ENCODE measurements at regions not wholly inside any gene's neighbourhood (a gene's known extent, or its start where the extent isn't known, plus 50 kb on each side); places are given as distances from the start of the nearest gene placed in this dataset.
"Not testable (repeated sequence)": the region's sequence is repeated elsewhere in the genome, so short reads cannot be mapped to it uniquely, and the experiment has no call there.

DNA sequence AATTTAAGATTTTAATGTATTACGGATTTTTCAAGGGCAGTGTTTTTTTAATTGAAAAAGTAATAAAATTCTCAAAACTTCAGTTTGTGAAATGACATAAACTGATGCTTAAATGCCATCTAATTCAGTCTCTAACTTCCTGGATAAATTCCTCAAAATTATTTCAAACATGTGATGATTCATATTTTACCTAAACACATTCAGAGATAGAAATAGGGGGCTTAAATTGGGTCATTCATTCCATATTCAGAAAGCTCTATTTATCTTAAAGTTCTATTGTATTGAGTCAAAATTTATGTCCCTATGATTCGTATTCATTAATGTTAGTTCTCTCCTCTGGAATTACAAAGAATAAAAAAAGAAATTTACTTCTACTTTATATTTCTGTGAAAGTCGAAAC lies 713.6 kb upstream of the CHRM3 start:
- DNase-seq (ENCODE audit: low read depth in 4 of 4, low spot score in 3 of 4), result no peak

DNA sequence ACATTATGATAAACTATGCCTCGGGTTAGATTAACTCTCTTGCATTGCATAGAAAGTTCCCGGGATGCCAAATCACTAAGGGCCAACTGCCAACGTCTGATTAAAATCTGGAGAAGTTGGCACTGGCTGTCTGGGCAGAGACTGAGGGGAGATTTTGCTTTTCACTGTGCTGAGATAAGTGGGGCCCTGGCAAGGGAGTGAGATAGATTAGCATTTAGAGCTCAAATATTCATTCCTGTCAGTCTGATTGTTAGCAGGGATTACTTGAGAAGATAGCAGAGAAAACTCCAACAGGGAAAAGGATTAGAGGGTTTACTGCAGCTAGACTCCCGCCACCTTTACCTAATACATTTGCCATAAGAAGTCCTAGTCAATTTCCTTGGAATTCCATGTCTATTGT lies 714.1 kb upstream of the CHRM3 start:
- no peak for DNase-seq (ENCODE audit: low read depth in 4 of 4, low spot score in 3 of 4)

DNA sequence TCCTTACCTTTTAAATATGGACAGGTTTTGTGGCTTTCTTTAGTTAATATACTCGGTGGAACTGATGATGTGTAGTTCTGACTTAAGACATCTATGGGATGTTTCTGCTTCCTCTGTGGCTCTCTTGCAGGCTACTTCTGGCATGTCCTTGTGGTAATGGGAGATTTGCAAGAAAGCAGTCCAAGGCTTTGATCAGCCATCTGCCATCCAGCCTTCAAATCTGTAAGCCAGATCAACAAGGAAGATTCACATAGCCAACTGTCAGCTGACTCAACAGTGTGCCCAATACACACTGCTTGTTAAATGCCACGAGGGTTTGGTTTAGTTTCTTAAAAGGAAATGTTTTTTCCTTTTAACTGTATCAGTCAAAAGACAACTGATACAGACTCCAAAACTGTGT lies 722.2 kb upstream of the CHRM3 start:
- no peak for DNase-seq (ENCODE audit: low read depth in 4 of 4, low spot score in 3 of 4)

DNA sequence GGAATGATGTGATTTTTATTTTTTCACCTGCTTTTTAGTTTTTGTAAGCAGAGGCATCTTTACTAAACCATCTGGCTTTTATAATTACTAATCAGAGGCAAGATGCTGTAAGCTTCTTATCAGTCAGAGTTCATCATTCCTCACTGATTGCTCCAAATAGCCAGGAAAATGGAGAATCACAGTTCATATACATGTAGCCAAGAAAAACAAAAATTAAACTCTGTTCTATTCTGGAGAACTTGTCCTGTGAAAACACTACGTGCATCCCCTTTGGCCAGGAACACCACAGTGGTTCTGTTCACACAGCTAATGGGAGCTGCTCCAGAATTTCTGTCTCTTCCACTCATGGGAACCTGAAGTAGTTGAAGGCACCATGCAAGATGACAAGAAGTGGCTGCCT lies 725.5 kb upstream of the CHRM3 start:
- no peak for DNase-seq (ENCODE audit: low read depth in 4 of 4, low spot score in 3 of 4)

DNA sequence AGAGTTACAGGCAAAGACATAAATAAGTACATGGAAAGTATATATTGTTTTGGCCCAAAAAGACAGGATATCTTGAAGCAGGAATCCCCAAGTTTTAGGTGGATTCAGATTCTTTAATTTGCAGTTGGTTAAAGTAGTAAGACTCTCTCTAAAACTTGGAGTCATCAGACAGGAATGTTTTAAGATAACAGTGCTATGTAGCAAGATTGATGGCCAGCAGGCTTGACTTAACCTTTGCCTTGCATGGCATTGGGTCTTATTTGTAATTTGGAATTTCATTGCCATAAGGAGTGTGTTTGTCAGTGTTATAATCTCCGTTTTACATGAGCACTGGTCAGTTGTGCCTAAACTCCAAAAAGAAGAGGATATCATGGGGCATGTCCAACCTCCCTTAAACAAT lies 727.6 kb upstream of the CHRM3 start:
- no peak for DNase-seq (ENCODE audit: low read depth in 4 of 4, low spot score in 3 of 4)

DNA sequence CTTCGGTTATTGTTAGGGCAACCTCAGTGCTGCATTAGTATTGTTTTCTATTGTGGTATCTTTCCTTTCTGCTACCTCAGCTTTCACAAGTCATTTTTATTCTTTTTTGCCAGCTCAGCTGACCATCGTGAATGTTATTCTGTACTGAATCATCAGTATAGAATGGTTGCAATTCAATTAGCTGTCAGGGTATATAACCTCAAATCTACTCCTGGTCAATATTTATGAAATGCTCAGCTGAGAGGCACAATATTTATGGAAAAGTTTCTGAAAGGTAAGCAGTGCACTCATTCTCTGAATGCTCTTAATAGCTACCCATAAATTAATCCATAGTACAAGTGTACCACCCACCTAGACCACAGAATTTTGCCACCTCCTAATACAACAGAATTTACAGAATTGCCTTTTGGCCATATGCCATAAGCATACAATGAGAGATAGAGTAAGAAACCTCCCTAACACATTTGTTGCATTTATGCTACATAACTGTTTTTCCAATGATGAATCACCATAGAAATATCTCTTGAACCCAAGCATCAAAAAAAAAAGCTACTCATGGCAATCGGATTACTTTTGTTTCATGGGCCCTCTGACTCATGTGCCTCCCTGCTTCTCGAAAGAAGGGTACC lies 732.6 kb upstream of the CHRM3 start:
- DNase-seq (ENCODE audit: low read depth in 4 of 4, low spot score in 3 of 4), result no peak

DNA sequence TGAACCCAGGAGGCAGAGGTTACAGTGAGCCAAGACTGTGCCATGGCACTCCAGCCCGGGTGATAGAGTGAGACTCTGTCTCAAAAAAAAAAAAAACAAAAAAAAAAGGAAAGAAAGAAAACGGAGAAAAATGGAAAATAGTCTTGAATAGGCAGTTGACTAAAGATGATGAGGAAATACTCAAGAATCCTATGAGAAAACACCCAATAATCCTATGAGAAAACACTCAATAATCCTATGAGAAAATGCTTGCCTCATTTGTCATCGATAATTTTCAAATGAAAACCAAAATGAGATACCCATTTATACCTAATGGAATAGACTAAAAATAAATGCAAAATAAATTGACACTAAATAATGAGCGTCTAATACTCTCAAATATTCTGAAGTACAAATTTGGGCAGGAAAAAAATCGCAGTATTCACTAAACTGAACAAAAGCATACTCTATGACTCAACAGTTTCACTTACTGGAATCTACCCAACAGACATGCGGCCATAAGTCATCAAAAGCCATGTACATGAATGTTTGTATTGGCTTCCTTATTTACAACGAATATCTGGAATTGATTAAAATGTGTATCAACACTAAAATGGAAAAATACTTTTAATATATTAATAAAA lies 733.9 kb upstream of the CHRM3 start:
- DNase-seq (ENCODE audit: low read depth in 4 of 4, low spot score in 3 of 4), result no peak

DNA sequence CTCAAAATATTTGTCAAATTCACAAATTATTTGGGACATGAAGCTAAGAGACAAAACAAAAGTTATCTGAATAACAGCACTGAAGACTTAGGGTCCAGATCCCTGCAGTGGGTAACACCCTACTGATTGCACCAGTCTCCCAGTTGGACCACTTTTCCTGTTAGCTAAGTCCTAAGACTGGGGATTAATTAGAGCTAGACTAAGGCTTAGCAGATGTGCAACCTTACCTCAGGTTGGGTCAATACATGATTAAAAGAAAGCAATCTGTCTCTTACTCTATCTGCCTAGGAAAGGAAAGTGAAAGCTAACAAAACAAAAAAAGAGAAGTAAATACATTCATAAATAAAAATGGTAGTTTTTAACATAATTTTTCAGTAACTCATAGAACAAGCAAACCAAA lies 737.2 kb upstream of the CHRM3 start:
- DNase-seq (ENCODE audit: low read depth in 4 of 4, low spot score in 3 of 4), result no peak

DNA sequence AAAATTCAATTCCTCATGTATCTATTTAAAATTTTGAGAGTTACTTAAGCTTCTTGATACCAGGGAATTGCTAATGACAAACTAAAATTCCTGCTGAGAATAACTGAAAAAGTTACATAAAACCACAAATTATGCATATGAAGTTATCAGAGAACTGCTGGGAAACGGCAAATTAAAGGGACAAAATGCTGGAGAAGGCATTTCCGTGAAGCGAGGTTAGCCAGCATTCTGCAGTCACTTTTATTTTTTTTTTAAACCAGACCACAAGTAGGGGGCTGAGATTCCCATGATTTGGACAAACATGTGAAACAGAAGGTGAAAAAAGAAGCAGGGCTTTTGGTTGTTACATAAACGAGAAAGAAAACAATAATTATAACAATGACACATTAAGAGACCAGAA lies 737.6 kb upstream of the CHRM3 start:
- no peak for DNase-seq (ENCODE audit: low read depth in 4 of 4, low spot score in 3 of 4)

DNA sequence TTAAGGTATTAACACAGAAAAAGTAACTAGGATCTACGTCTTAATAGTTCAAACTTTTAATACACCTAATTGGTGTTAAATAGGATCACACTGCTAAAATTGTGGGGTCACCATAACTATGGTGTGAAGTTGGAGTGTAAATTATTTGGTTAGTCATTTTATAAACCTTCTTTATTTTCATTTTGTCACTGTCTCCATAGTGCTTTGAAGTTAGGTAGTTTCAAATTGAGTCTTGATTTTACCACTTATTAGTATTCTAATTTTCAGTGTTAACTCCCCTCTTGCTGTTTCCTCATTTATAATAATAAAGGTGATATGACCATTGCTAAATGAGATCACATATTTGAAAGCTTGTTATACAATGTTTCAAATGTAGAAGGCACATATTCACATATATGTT lies 738.1 kb upstream of the CHRM3 start:
- DNase-seq (ENCODE audit: low read depth in 4 of 4, low spot score in 3 of 4), result no peak

DNA sequence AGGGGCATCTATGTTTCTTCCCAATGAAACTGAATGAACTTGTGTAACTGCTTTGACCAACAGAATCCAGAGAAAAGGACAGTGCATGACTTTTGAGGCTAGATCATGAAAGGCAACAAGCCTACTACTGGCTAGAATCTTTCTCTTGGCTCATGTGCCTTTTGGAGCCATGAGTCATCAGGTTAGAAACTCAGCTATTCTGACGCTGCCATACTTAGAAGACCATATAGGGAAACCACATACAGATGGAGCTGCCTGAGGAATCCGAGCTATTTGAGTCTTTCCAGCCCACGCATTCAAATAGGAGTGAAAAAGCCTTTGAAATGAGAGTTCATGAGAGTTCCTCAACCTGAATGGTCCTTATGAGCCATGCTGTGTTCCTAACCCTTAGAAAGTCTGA lies 738.5 kb upstream of the CHRM3 start:
- DNase-seq (ENCODE audit: low read depth in 4 of 4, low spot score in 3 of 4), result peak in 1 of 4 donors; percentile 3

DNA sequence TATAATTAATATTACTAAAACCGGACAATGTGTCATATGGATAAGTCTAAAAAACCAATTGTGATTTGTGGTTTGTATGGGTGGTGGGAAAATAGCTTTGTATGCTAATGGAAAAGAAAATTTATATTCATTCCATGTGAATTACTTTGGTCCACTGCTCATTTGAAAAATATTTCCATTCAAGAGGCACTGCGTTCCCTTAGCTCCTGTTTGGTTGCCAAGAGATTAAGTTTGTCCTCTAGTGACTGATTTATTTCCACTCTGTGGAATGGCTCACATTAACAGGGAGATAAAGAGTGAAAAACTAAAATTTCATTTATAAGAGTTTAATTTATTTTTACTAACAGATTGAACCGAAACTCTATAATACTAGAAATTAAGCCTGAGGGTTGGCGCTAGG lies 744.1 kb upstream of the CHRM3 start:
- no peak for DNase-seq (ENCODE audit: low read depth in 4 of 4, low spot score in 3 of 4)

DNA sequence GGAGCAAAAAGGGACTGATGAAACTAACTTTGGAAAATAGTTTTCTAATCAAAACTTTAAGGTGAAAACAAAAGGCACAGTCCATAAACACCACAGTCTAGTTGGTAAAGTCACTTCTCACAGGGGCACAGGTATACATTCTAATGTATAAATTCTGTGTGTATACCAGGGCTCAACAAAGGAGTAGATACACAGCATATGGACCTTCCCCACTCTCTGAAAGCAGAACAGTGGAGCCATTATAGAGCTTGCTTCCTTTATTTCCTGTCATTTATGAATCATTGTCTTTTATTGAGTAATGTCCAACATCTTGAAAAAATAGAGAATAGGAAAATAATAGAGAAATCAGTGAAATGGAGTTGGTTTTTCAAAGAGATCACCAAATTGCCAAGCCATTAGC lies 746.5 kb upstream of the CHRM3 start:
- no peak for DNase-seq (ENCODE audit: low read depth in 4 of 4, low spot score in 3 of 4)

DNA sequence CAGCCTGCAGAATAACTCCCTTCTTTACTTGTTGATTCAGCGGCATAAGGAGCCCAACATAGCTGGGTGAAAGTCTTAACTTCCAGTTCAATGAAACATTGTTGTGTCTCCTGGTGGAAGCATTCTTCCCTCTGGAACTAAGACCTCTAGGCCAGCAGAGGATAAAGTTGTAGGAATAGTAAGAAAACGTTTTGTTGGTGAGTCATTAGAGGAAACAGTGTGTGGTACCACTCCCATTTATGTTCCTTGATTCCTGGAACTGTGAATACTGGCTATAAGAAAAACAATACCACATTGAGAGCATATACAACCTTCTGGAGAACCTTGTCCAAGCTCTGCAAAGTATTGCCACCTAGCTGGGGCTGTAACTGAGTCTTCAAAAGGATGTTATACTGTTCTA lies 737.4 kb upstream of the ZP4 start:
- no peak for DNase-seq (ENCODE audit: low read depth in 4 of 4, low spot score in 3 of 4)

DNA sequence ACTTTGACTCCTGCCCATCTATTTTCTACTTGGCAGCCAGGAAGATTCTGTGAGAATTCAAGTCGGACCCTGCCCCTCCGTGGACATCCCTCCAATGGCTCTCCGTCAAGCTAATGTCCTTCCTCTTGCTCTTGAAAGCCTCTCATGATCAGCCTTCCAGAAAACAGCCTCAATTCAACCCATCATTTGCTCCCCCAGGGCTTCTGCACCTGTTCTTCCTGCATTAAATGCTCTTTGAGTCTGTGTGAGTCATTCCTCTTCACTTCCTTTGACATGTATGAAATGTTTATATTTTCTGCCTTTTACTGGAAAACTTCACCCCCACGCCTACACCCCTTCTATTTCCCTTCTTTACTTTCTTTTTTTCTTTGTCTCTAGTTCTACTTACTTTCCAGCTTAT lies 734.1 kb upstream of the ZP4 start:
- no peak for DNase-seq (ENCODE audit: low read depth in 4 of 4, low spot score in 3 of 4)

DNA sequence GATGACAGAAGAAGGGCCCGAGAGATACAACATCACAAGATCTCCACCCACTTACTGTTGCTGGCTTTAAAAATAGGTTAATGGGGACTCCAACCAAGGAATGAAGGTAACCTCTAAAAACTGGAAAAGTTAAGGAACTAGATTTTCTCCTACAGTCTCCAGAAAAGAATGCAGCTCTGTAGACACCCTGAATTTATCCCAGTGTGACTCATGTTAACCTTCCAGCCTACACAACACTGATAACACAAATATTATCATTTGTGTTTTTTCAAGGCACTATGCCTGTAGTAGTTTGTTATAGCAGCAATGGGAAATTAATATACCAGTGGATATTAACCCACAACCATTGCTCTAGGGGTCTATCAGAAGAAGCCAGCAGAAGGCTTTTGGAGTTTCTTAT lies 730.7 kb upstream of the ZP4 start:
- DNase-seq (ENCODE audit: low read depth in 4 of 4, low spot score in 3 of 4), result no peak

DNA sequence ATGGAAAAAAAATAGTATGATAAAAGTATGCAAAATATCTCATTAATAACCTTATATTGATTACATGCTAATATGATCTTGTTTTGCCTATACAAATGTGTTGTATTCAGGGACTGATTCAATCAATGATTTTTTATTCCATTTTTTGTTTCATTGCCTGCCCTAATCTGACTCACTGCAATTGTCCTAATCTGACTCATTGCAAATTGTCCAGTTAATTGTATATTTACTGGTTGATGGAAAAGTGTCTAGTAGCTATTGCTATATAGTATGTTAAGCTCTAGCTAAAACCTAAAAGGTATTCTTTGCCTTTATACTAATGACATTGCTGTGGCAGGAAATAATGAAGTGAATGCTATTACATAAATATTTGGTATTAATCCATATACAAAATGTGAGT lies 728.9 kb upstream of the ZP4 start:
- no peak for DNase-seq (ENCODE audit: low read depth in 4 of 4, low spot score in 3 of 4)

DNA sequence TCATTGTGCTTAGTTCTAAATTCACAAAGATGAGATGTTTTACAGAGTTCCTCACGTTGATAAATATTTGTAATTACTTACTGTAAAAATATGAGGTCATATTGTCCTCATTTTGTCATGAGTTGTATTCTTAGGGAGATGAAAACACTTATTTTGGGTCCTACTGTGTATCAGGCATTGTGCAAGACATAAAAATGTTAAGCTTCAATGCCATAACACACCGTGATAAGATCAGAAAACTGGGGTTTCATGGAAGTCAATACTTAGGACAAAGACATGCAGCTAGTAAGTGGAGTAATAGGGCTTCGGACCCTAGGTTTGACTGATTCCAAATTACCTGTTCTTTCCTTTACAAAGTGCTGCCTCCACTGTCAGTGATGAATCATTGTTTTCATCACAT lies 720.7 kb upstream of the ZP4 start:
- no peak for DNase-seq (ENCODE audit: low read depth in 4 of 4, low spot score in 3 of 4)

DNA sequence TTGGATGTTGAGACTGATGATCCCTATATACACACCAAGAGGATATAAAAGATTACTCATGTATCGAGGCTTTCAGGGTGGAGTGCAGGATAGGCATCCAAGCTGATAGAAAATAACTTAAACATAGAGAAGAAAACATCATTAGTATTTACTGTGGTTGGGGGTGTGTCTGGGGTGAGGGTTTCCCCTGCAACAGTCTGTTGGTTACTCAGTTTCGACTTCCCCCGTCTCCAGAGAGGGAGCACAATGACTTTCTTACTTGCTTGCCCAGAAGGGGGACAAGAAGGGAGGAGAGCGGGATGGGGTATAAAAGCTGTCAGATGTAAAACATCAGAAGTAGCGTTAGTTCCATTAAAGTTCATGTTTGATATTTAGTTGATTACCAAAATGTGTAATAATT lies 717.4 kb upstream of the ZP4 start:
- no peak for DNase-seq (ENCODE audit: low read depth in 4 of 4, low spot score in 3 of 4)

DNA sequence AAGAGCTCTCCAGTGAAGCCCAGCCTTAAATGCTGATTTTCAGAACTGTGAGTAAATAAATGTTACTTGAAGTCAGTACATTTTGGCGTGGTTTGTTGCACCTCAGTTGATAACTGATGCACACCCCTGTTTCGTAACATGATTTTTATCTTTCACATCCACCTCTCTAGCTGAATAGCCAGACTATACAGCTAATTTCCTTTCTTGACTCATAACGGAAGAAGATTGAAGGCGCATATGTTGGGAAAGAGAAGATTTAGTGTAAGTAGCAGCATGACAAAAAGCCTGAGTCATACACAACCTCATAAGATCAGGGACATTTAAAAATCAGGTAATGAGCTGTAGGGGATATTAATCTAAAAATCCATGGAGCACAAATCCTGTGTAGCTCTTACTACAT lies 716.2 kb upstream of the ZP4 start:
- DNase-seq (ENCODE audit: low read depth in 4 of 4, low spot score in 3 of 4), result no peak

DNA sequence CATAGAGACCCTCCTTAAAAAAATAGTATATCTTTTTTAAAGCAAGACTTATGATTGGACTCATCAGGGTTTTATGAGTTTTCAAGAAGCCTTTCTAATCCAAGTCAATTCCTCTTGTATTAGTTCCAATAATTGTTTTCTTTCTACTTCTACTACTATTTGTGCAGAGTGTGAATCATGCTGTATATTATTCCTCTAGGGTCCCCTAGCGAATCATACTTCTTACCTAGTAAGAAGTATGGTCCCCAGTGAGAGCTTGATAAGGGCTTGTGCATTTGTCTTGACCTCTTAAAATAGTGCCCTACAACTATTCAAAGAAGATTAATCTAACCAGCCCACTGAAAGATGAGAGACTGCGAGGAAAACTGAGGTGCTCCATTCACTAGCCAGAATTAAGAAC lies 715.7 kb upstream of the ZP4 start:
- DNase-seq (ENCODE audit: low read depth in 4 of 4, low spot score in 3 of 4), result no peak

DNA sequence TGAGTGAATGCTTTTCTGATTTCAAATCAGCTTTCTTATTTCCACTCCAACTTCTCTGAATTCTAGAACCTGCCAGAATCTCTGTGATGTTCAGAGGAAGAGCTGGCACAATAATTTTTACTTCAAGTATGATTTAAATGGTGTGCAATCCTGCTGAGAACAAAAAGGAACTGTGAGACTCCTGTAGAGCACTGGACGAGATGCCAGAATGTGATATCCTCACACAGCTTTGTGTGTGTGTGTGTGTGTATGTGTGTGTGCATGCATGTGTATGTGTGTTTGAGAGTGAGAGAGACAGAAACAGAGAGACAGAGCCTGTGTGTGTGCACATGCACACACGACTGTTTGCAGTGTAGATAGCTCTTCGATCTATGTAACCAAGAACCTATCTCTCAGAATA lies 713.6 kb upstream of the ZP4 start:
- DNase-seq (ENCODE audit: low read depth in 4 of 4, low spot score in 3 of 4), result no peak

DNA sequence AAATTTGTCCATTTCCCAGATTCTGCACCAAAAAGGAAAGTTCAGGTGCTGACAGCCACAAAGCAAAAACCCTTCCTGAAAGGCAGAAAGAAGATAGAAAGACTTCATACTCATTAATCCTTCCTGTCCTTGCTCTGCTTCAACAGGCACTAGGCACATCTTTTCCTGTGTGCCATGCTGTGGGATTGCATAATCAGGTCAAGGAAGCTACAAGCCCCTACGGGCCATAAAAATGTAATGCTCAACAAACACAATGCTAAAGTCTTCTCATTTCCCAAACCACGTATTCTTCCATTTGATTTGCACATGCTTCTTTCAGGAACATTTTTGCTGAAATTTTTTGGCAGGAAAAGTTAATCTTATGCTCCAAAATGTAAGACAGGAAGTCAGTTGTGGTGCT lies 710.9 kb upstream of the ZP4 start:
- not testable (repeated sequence) for DNase-seq (ENCODE audit: low read depth in 4 of 4, low spot score in 3 of 4)
